Esophagus muscularis mucosa (tissue), 3 donors: ENCODE measurements at regions not wholly inside any gene's neighbourhood (a gene's known extent, or its start where the extent isn't known, plus 50 kb on each side); places are given as distances from the start of the nearest gene placed in this dataset.

Experiments used
- CTCF ChIP-seq, 3 experiments: fragments of 200-600 bp in 2 of 3; fragments of 450-650 bp in 1 of 3; sonication (generic) in 2 of 3; IDR thresholded peaks; one replicate each; pipeline ENCODE4 v1.5.1; 2017 to 2019; ENCODE audit warnings: antibody characterized with exemption in 3 of 3, mild to moderate bottlenecking in 2 of 3, moderate library complexity in 1 of 3
- EP300 ChIP-seq: sonication (generic); formaldehyde crosslinking; IDR thresholded peaks from one replicate; pipeline ENCODE4 v1.6.1; 2017; ENCODE audit warnings: antibody characterized with exemption

- TF ChIP-seq EP300 (no peak), CTCF (IDR thresholded peaks at IDR 0.05) (no peak)
These were observed 106.4 kb downstream of the ZNF486 start for GRCh38 chr19:20273376-20273775.
